ENCODE measurements at regions not wholly inside any gene's neighbourhood (a gene's known extent, or its start where the extent isn't known, plus 50 kb on each side); places are given as distances from the start of the nearest gene placed in this dataset.

GRCh38 chr5:108437425-108437824 lies 55.5 kb upstream of the FBXL17 start:
- H3K4me3 ChIP-seq (ENCODE audit: insufficient read depth, low read length) = no peak overlapping the region
- H3K4me2 ChIP-seq (ENCODE audit: insufficient read depth, low read length) = no peak overlapping the region
- no peaks in the 10 kb centered on the region for H3K9me3 ChIP-seq (ENCODE audit: low read depth, low read length)
- H3K4me1 ChIP-seq (ENCODE audit: insufficient read depth, low read length) = no peaks in the 10 kb centered on the region
- H3K36me3 ChIP-seq (ENCODE audit: insufficient read depth, low read length) = no peaks in the 10 kb centered on the region
- no peak overlapping the region for H3K27ac ChIP-seq (ENCODE audit: low read depth, low read length)
- H3K79me2 ChIP-seq (ENCODE audit: insufficient read depth, low read length) = no peaks in the 10 kb centered on the region
- no peaks in the 10 kb centered on the region for H4K20me1 ChIP-seq (ENCODE audit: insufficient read depth, low read length)
- H2AFZ ChIP-seq (ENCODE audit: low read length) = no peak overlapping the region
- TF ChIP-seq CTCF (IDR thresholded peaks at IDR 0.05; ENCODE audit: extremely low read depth, low read depth, low read length) = no peak
- no peak for DNase-seq (ENCODE audit: insufficient read length, low spot score, missing footprints)
- H3K27me3 ChIP-seq (ENCODE audit: insufficient read depth, low read length) = no peaks in the 10 kb centered on the region

- Histone ChIP-seq H3K79me2 (ENCODE audit: insufficient read depth, low read length) (no peaks in the 10 kb centered on the region), H3K4me1 (ENCODE audit: insufficient read depth, low read length) (peaks cover 5% of the 10 kb centered on the region), H3K27ac (ENCODE audit: low read depth, low read length) (no peak overlapping the region), H3K4me2 (ENCODE audit: insufficient read depth, low read length) (no peak overlapping the region), H3K36me3 (ENCODE audit: insufficient read depth, low read length) (no peaks in the 10 kb centered on the region), H3K27me3 (ENCODE audit: insufficient read depth, low read length) (no peaks in the 10 kb centered on the region), H4K20me1 (ENCODE audit: insufficient read depth, low read length) (no peaks in the 10 kb centered on the region), H3K9me3 (ENCODE audit: low read depth, low read length) (no peaks in the 10 kb centered on the region), H2AFZ (ENCODE audit: low read length) (no peak overlapping the region), H3K4me3 (ENCODE audit: insufficient read depth, low read length) (no peak overlapping the region)
- DNase-seq (ENCODE audit: insufficient read length, low spot score, missing footprints) = no peak
- no peak for TF ChIP-seq CTCF (IDR thresholded peaks at IDR 0.05; ENCODE audit: extremely low read depth, low read depth, low read length)
Measured at GRCh38 chr5:108436696-108437095, 54.8 kb upstream of the FBXL17 start.

GRCh38 chr5:108433600-108433999 lies 51.7 kb upstream of the FBXL17 start:
- Histone ChIP-seq H3K27me3 (ENCODE audit: insufficient read depth, low read length) (no peaks in the 10 kb centered on the region), H3K36me3 (ENCODE audit: insufficient read depth, low read length) (no peaks in the 10 kb centered on the region), H3K4me1 (ENCODE audit: insufficient read depth, low read length) (peaks cover 12% of the 10 kb centered on the region), H3K27ac (ENCODE audit: low read depth, low read length) (no peak overlapping the region), H3K4me2 (ENCODE audit: insufficient read depth, low read length) (no peak overlapping the region), H3K79me2 (ENCODE audit: insufficient read depth, low read length) (no peaks in the 10 kb centered on the region), H3K4me3 (ENCODE audit: insufficient read depth, low read length) (no peak overlapping the region), H2AFZ (ENCODE audit: low read length) (no peak overlapping the region), H4K20me1 (ENCODE audit: insufficient read depth, low read length) (no peaks in the 10 kb centered on the region), H3K9me3 (ENCODE audit: low read depth, low read length) (no peaks in the 10 kb centered on the region)
- no peak for TF ChIP-seq CTCF (IDR thresholded peaks at IDR 0.05; ENCODE audit: extremely low read depth, low read depth, low read length)
- DNase-seq (ENCODE audit: insufficient read length, low spot score, missing footprints) = no peak

- H2AFZ ChIP-seq (ENCODE audit: low read length) = peak overlapping the region; percentile 57
- H3K36me3 ChIP-seq (ENCODE audit: insufficient read depth, low read length) = no peaks in the 10 kb centered on the region
- H3K27ac ChIP-seq (ENCODE audit: low read depth, low read length) = peak overlapping the region; percentile 8
- peak overlapping the region; percentile 31 for H3K4me2 ChIP-seq (ENCODE audit: insufficient read depth, low read length)
- peaks cover 12% of the 10 kb centered on the region for H3K4me1 ChIP-seq (ENCODE audit: insufficient read depth, low read length)
- H3K27me3 ChIP-seq (ENCODE audit: insufficient read depth, low read length) = no peaks in the 10 kb centered on the region
- no peaks in the 10 kb centered on the region for H3K9me3 ChIP-seq (ENCODE audit: low read depth, low read length)
- no peak overlapping the region for H3K4me3 ChIP-seq (ENCODE audit: insufficient read depth, low read length)
- no peaks in the 10 kb centered on the region for H4K20me1 ChIP-seq (ENCODE audit: insufficient read depth, low read length)
- DNase-seq (ENCODE audit: insufficient read length, low spot score, missing footprints) = peak; percentile 50
- no peaks in the 10 kb centered on the region for H3K79me2 ChIP-seq (ENCODE audit: insufficient read depth, low read length)
- TF ChIP-seq CTCF (IDR thresholded peaks at IDR 0.05; ENCODE audit: extremely low read depth, low read depth, low read length) = no peak
Measured at GRCh38 chr5:108432024-108432423, 50.1 kb upstream of the FBXL17 start.

Data from osteoblast (primary cell).